GM21528 (cell line): ENCODE measurements at regions not wholly inside any gene's neighbourhood (a gene's known extent, or its start where the extent isn't known, plus 50 kb on each side); places are given as distances from the start of the nearest gene placed in this dataset.
"Not testable (repeated sequence)": the region's sequence is repeated elsewhere in the genome, so short reads cannot be mapped to it uniquely, and the experiment has no call there.

Source experiments
- ATAC-seq: cut with Tn5 transposase; IDR thresholded peaks from one replicate; pipeline ENCODE4 v1.9.1; 2021; ENCODE audit warnings: mild to moderate bottlenecking, moderate library complexity; ENCODE audit not compliant: unreplicated experiment, low FRiP score

DNA sequence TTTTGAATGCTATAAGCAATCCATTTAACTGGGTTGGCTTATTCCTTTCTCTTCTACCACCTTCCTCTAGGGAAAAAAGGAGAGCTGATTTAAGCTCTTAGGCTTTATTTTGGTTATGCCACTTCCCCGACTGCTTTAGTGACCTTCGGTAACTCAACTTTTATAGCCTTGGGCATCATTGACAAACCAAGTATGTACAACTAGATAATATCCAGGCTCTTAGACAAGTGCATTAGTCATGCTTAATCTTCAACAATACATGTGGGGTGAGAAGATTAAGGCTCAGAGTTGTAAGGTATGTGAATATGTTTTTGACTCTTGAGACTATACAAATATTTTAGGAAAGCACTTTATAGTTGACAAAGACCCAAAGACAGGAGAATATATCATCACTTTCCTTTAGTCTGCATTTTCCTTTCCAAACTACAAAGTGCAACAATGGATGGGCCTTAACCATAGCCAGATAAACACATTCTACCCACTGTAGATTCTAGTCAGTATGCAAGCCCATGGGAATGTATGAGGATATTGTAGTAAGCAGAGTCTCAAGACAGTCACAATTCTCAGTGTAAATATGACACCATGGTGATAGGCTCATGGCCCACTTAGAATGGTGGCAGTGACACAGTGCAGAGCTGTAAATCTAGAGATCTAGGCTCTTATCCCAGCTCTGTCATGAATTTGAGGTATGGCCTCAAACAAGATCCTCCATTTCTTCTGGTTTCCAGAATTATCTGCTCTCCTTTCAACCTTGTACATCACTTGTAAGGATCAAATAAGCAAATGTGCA lies 1117.3 kb downstream of the SORCS3 start:
- no peak for ATAC-seq

DNA sequence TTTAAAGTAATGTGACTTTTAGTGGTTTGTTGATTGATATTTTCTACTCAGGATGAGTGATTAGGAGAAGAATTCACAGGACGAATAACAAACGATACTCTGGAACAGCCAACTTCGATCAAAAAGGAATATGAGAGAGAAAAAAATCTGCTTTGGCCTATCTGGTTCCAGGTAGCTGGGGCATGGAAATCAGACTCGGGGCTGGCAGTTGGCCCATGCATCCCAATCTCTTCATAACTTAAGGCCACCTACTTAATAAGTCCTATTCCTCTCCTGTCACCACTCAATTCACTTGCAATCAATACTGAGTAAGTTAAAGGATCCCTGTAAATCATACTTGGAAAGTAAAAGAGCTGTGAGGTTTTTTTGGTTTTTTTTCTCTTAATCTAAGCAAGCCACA lies 1116.2 kb downstream of the SORCS3 start:
- ATAC-seq: no peak

DNA sequence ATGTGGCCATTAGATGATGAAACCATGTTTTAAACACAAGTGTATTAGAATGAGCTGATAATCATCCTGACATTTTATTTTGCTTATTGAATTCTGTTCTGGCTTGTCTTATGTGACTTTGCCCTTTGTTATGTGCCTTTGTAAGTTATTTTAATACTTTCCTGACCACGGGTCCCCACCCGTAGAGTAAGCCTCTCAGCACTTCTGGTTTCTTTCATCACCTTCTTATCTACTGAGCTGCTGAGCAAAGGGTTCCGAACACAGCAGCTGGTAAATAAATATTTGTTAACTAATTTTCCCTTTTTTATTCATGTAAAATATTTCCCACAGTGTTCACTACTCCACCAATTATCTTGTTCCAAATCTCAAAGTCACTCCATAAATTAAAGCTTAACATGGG lies 1115.3 kb downstream of the SORCS3 start:
- no peak for ATAC-seq

- no peak for ATAC-seq
Measured at GRCh38 chr10:105751688-105752087, 1110.6 kb downstream of the SORCS3 start.

GRCh38 chr10:105745596-105746148 lies 1104.6 kb downstream of the SORCS3 start:
- no peak for ATAC-seq

DNA sequence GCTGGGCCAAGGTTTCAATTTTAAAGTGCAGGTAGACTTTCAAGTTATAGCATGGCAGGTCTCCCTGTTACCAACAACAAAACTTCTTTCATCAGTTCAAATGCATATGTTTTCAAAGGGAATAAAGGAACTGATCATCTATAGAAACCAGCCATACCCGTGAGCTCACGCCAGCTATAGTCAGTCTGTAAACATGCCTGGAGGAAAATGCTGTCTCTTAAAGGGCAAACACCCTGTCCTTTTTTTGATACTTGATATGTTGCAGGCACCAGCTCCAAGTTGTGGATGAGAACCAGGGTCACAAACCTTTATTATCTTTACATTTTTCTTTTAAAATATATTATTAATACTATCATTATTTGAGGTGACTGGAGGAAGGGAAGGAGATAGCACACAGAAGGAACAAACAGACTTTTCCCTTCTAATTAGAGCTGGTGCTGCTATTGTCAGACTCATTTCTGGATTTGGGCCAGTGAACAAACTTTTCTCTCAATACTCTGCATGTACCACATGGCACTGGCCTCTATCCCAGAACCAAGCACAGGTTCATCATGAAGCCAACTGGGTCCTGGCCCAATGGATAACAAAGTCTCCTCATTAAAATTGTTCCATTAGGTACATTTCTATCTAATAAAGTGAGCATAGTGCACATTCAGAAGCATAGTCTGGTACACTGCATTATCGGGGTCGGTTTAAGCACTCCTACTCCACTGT lies 1102.4 kb downstream of the SORCS3 start:
- ATAC-seq: no peak

DNA sequence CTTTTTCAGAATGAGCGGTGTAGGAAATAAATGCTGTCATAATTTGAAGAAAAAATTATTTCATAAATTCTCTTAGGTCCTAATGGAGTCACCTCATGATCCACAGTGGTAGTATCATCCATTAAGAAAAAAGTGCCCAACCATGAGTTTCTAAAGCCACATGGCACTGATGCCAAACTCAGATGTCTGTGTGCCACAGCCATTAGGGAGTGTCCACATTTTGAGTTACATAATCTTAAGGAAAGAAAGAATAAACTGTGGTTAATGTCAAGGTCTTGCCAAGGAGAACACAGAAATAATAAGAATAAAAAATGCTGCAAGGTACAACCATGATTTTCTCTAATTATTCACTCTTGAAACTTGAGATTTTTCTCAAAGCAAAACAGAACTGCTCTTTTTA lies 1101.8 kb downstream of the SORCS3 start:
- no peak for ATAC-seq

DNA sequence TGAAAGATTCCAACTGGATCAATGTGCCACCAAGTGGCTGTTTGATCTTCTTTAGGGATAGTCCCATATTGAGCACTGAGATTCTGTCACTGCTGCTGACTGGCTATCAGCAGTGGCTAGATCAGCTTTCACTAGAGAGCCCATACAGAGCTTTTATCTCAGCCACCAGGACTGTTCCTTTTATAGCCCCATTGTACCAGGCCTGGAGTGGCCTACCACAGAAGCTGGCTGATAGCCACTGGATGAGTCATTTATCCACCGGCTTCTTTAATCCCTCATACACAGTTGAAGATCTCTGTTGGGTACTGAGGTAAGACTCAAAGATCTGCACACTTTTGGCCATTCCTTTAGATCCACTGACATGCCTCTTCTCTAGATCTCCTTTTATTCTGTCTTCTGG lies 1101.1 kb downstream of the SORCS3 start:
- ATAC-seq: no peak

- no peak for ATAC-seq
Measured at GRCh38 chr10:105734479-105734878, 1093.4 kb downstream of the SORCS3 start.

DNA sequence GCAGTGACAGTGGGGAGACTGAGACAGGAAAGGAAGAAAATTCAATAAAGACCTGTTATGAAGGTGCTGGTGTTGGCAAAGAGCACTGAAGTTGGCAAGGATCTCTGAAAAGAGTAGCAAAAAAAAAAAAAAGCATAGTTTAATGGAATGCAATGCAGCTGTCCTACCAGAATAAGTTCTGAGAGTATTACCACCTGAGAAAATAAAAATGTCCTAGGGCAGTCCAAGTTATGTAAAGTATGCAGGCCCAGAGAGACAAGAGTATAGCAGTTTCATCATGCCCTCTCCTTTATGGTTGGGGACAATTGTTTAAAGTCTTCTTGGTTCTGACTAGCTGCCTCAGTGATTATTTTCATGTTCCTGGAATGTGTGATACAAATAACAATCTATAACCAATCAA lies 1092.8 kb downstream of the SORCS3 start:
- no peak for ATAC-seq

GRCh38 chr10:105729428-105729827 lies 1088.3 kb downstream of the SORCS3 start:
- ATAC-seq: no peak

DNA sequence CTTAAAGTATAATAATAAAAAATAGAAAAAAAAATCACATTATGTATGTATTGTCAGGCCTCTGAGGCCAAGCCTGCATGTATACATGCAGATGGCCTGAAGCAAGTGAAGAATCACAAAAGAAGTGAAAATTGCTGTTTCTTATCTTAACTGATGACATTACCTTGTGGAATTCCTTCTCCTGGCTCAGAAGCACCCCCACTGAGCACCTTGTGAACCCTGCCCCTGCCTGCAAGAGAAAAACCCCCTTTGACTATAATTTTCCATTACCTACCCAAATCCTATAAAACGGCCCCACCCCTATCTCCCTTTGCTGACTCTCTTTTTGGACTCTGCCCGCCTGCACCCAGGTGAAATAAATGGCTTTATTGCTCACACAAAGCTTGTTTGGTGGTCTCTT lies 1086.5 kb downstream of the SORCS3 start:
- ATAC-seq: not testable (repeated sequence)

DNA sequence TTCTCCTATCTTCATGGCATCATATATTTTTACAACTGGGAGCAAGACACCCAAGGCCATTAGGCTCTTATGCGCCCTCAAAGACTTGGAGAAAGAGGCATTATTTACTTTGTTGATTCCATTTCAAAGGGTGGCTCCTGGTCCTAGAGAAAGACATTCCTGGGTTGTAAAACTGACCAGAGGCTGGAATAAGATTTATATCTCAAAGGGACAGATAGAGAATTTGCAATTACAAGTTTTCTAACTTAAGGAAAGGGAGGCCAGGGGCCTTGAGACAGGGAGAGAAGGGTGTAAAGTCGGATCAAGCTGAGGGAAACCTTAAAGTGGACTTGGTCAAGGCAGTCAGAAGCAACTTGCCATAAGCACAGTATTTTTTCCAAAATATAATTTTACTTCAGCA lies 1086.0 kb downstream of the SORCS3 start:
- no peak for ATAC-seq

DNA sequence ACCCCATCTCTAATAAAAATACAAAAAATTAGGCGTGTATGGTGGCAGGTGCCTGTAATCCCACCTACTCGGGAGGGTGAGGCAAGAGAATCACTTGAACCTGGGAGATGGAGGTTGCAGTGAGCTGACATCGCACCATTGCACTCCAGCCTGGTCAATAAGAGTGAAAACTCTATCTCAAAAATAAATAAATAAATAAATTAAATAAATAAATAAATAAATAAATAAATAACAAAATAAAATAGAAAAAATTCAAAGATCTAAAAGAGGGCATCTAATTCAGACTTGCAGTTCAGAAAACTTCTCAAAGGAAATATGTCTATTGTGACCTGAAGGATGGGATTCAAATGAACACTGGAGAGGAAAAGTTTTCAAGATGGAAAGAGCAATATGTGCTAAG lies 1085.1 kb downstream of the SORCS3 start:
- no peak for ATAC-seq

GRCh38 chr10:105725007-105725406 lies 1083.9 kb downstream of the SORCS3 start:
- no peak for ATAC-seq

- no peak for ATAC-seq
Measured at GRCh38 chr10:105718207-105718995, 1077.3 kb downstream of the SORCS3 start.

- no peak for ATAC-seq
Measured at GRCh38 chr10:105714728-105715127, 1073.6 kb downstream of the SORCS3 start.

GRCh38 chr10:105707603-105708002 lies 1066.5 kb downstream of the SORCS3 start:
- no peak for ATAC-seq

DNA sequence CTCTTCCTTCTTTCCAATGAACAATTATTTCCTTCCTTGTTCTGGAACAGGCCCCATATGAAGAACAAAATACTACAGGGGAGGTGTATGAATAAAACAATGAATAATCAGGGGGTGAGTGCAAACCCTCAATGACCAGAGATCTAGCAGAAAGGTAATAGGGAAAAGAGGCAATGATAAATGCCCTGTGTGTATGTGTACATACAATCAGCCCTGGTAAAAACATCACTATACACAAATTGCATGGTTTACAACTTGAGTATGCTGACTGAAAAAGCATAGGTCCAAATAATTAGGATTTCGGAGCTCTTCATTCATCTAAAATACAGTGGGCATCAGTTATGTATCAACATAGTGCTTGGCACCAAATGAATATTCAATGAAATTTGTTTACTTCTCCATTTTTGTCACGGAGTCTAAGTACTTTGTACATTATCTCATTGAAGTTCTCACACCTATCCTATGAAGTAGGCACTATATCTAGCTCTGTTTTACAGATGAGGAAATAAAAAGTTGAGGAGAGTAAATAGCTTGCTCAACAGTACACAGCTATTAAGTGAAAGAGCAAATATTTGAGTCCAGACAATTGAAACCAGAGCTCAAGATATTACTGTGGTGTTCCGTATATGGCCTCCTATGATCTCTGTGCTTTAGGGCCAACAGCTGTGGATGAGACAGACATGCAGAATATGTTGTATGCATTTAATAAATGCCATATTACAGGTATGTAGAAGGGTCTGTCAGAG lies 1065.4 kb downstream of the SORCS3 start:
- no peak for ATAC-seq

DNA sequence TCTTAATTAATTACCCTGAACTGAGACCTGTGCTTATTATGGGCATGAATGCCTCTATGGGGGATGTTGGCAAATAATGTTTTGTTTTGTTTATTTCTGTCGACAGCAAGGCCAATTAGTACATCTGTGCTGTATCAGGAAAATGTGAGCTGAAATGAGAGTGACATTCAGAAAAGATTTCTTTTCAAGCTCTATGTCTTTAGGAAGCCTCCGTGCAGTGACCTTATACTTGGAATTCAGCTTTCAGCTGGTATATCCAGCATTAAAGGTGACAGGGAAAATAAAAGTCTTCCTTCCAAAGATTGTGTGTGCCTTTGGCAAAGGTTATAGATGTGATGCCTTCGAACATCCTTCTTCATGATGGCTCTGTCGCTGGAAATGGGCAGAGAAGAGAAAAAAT lies 1061.1 kb downstream of the SORCS3 start:
- no peak for ATAC-seq
